ENCODE measurements at regions not wholly inside any gene's neighbourhood (a gene's known extent, or its start where the extent isn't known, plus 50 kb on each side); places are given as distances from the start of the nearest gene placed in this dataset.
"Not testable (repeated sequence)": the region's sequence is repeated elsewhere in the genome, so short reads cannot be mapped to it uniquely, and the experiment has no call there.

GRCh38 chr4:159673221-159673620 lies 570.3 kb downstream of the RAPGEF2 start:
- DNase-seq: no peak

DNA sequence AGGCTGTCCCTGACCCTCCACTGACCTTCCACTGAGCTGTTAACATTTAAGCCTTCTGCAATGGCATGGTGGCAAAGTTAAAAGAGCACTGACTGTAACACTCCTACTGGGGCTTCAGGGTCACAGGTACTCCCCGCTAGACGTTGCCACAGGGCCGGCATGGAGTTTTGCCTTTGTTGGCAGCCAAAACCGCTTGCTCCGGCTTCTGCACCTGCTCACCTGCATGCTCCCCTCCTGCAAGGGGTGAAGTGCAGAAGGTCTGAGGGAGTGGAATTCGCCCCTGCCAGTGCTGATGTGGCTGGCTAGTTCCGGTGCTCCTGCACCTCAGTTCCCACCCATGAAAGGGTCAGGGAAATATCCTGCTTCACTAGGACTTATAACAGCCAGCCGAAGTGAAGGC lies 571.4 kb downstream of the RAPGEF2 start:
- DNase-seq: no peak

DNA sequence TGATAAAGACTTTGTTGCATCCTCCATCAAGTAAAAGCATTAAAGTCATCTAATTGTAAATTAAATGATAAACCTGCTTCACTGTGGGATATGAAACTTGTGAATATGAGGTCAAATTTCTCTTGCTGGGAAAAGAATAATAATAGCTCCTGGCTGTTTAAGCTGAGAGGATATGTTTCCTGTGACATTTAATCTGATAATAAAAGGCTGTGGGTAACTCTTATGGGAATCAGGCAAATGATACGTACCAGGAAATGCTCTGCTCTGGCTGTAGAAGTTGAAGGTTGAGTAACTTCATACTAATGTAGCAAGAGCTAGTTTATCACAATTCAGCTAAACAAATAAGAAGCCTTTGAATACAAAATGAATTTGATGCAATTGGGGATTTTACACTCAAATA lies 574.6 kb downstream of the RAPGEF2 start:
- no peak for DNase-seq

GRCh38 chr4:159682996-159683395 lies 580.1 kb downstream of the RAPGEF2 start:
- DNase-seq: no peak

GRCh38 chr4:159684061-159684460 lies 581.2 kb downstream of the RAPGEF2 start:
- no peak for DNase-seq

DNA sequence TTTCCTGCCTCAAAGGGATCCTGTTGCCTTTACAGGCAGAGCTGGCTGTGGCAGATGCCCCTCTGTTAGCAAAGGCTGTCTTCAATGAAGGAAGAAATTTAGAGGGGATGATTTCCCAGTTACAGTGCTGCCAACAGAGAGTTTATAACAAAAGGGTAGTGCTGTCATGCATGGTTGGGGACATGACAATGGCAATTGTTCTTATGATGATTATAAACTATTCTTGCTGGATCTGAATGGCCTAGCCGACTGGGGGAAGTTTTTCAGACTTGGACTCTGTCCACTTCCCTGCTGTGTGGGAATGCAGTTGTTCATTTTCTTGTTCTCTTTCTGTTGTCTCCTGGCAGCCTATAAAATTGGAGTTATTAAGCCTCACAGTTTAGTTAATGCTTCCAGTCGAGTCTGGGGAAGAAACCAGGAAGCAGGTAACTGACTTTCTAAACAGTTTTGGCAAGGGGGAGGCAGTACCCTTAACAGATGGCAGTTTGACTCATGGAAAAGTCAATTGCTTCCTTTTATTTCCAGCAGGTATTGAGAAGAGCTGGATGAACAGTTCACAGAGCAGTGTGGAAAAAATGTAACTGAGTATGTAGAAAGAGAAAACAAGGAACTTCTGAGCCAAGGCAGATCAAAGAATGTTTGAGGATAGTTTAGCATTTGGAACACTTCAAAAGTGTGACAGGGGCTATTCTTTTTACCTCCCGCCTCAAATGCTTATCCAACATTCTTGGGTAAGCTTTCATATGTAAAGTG lies 582.6 kb downstream of the RAPGEF2 start:
- no peak for DNase-seq

GRCh38 chr4:159689526-159689925 lies 586.6 kb downstream of the RAPGEF2 start:
- no peak for DNase-seq

DNA sequence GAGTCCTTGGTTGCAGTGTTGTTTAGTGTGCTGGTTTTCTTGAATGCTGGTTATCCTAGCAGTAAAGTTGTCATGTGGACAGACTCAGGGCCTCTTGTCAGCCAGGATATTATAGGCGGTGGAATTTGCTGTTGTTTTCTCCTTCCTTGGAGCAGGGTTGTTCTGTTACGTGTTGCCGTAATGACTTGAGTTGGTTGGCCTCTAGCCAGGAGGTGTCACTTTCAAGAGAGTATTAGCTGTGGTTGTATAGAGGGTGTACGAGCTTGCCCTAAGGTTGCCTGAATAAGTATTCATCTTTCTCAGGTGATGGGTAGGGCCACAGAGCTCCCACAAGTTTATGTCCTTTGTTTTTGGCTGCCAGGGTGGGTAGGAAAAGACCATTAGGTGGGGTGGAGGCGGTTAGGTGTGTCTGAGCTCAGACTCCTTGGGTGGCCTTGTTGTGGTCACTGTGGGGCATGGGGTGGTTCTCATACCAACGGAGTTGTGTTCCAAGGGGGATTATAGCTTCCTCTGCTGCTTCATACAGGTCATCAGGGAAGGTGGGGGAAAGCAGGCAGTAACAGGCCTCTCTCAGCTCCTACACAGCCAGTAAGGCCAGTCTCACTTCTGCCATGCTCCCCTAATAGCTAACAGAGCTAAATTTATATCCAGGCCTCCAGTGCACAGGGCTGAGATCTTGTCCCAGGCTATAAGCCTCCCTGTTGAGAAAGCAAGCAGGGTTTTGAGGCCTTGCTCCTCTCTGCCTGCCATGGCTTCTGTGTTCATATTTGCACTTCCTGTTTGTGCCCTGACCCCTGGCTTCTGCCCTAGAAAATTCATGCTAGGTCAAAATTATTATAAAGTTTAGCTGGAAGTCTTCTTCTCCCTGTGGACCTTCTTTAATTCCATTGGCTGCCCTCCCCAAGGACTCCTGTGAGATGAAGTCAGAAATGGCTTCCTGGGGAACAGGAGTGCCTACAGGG lies 594.7 kb downstream of the RAPGEF2 start:
- no peak for DNase-seq

DNA sequence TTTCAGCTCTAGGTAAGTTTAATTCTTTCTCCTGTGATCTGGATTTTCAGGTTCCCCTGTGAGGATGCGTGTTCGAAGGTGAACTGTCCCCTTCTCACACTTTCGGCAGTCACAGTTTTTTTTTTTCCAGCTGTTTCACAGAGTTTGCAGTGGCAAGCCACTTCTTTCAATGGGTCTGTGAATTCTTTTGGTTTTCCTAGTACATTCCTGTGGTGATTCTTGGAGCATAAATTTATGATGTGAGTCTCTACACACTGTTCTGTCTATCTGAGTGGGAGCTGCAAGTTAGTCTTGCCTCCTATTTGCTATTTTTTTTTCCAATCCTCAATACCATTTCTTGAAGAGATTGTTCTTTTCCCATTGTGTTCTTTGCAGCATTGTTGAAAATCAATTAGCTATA lies 595.5 kb downstream of the RAPGEF2 start:
- DNase-seq: no peak

DNA sequence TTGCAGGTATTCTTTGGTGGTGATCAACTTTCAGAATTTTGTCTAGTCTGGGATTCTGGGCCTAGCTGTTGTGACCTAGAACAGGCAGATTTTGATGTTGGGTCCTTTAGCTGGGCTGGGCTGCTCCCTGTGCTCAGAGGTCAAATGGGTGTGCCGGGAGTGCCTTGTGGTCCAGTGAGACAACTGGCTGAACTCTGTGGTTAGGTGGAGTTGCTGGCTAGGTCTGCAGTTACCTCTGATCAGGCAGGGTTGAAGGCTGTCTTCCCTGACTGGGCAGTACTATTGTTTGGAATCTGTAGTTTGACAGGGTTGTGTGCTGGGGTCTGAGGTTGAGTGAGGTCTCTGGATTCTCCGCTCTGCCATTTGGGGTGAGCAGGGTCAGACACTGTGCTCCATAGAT lies 599.3 kb downstream of the RAPGEF2 start:
- DNase-seq: no peak

DNA sequence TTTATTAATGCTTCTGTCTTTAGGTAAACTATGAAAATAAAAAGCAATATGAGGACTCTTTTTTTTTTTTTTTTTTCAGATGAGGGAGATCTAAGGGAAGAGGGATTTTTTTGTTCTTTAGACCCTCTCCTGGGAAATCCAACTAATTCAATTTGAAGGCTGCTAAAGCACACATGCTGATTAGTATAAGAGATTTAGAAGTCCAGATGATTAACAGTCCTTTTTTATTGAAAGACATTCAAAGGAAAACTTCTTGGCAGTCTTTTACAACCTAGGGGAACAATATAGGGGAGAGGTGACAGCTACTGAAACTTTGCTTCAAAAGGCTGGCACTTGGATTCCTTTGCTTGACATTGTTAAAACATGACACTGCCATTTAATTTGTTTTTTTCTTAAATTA lies 602.5 kb downstream of the RAPGEF2 start:
- no peak for DNase-seq

GRCh38 chr4:159706704-159707103 lies 603.8 kb downstream of the RAPGEF2 start:
- no peak for DNase-seq

DNA sequence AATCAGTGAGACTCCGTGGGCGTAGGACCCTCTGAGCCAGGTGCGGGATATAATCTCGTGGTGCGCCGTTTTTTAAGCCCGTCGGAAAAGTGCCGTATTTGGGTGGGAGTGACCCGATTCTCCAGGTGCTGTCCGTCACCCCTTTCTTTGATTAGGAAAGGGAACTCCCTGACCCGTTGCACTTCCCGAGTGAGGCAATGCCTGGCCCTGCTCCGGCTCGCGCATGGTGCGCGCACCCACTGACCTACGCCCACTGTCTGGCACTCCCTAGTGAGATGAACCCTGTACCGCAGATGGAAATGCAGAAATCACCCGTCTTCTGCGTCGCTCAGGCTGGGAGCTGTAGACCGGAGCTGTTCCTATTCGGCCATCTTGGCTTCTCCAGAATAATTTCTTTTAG lies 612.3 kb downstream of the RAPGEF2 start:
- DNase-seq: not testable (repeated sequence)

- no peak for DNase-seq
Measured at GRCh38 chr4:159719531-159719930, 616.7 kb downstream of the RAPGEF2 start.

GRCh38 chr4:159722052-159722451 lies 619.2 kb downstream of the RAPGEF2 start:
- no peak for DNase-seq

- no peak for DNase-seq
Measured at GRCh38 chr4:159722918-159723317, 620.0 kb downstream of the RAPGEF2 start.

DNA sequence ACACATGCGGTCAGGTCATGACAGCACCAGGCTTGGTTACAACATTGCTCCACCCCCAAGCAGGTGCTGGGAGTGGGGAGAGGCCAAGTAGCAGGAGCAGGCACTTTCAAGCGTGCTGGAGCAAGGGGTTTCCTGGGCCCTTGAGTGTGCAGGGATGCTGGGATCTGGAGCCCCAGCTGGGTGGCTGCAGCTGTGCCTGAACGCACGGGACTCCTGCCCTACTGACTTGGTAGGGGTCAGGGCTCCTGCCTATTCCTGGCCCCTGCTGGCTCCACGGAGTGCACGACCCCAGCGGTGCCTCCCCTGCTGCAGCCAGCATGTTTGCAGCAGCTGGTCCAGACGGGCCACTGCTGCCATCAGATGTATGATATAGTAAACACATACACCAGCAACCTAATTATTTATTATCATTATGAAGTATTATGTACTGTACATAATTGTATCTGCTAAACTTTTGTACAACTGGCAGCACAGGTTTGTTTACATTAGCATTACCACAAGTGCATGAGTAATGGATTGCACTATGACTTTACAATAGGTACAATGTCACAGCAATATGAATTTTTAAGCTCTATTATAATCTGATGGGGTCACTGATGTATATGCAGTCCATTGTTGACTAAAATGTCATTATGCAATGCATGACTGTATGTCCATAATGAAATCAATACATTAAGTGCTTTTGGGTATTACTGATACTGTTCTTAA lies 620.6 kb downstream of the RAPGEF2 start:
- no peak for DNase-seq

DNA sequence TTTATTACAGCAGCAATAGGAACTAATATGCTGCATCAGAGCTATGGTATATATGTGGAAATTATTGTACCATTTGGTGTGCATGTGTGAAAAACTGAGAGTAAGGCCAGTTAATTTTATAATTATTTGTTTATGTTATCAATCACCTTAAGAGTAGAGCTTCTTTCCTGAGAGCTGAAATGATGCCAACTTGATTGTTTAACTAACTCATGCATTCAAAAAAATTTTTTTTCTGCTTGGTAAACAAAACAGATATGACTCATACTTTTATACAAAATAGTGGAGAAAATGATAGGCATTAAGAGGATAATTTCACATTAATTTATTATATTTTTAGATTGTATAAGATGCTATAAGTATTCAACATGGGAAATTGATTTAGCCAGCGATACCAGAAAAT lies 622.7 kb downstream of the RAPGEF2 start:
- no peak for DNase-seq

DNA sequence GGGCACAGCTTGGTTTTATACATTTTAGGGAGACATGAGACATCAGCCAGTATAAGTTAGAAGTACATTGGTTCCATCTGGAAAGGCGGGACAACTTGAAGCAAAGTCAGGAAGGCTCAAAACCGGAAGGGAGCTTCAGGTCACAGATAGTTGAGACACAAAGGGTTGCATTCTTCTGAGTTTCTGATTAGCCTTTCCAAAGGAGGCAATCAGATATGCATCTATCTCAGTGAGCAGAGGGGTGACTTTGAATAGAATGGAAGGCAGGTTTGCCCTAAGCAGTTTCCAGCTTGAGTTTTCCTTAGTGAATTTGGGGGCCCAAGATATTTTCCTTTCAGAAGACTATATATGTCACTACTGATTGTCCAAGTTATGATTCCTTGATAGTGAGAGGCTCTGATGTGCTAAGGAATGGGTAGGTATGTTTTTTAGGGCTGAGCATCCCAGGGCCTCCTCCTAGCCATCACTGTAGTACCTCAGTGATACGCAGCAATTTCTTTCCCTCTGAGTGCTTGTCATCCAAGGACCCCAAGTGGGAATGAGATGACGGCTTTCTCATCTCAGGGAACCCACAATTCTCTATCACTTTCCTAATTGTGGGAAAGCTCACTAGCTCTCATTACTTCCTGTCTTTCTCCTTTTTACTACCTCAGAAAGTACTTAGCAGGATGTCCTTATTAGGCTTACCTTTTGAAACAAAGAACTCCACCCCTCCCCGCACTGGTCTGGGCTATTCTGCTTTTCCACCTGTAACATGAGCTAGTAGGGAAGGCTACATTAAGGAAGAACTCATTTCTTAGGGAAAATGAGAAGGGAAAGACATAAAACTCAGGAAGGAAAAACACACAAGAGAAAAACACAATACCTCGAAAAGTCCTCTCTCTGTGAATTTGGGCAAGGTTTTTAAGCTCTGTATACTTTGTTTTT lies 632.7 kb downstream of the RAPGEF2 start:
- DNase-seq: no peak

- DNase-seq: no peak
Measured at GRCh38 chr4:159736411-159736810, 633.5 kb downstream of the RAPGEF2 start.

GRCh38 chr4:159743971-159744370 lies 641.1 kb downstream of the RAPGEF2 start:
- DNase-seq: no peak

DNA sequence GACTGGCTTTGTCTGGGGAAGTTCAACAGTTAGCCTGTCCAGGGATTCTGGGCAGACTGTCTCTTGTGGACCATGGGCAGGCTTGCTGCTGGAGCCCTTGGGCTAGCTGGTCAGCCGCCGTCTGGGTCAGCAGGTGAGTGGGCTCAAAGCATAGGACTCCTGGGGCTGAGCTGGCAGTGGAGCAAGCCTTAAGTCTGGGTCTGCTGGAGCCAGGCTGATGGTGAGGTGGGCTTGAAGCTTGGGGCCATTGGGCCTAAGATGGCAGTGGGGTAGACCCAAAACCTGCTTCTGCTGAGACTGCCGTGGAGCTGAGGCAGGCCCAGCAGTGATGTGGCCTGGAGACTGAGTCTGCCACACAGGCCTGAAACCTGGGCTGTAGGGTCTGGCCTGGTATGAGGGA lies 645.1 kb downstream of the RAPGEF2 start:
- no peak for DNase-seq

Measured in suppressor macrophage treated with lipopolysaccharide for 4 hours (primary cell).